Heart right ventricle (tissue), 16 donors: ENCODE measurements at regions not wholly inside any gene's neighbourhood (a gene's known extent, or its start where the extent isn't known, plus 50 kb on each side); places are given as distances from the start of the nearest gene placed in this dataset.

ENCODE experiments used
- ATAC-seq, 8 donors: fragments of 200-7000 bp; cut with Tn5 transposase; one replicate each; pipeline ENCODE4 v1.9.1; 2020; ENCODE audit warnings: mild to moderate bottlenecking in 8 of 8, moderate library complexity in 8 of 8, moderate number of reproducible peaks in 1 of 8
- DNase-seq, 2 donors: peaks; one replicate each; pipeline ENCODE4 v3.0.0-alpha.2; 2020
- H3K27ac ChIP-seq, 10 donors: fragments of 200-600 bp; sonication (generic) in 2 of 10; one replicate each; pipeline versions ENCODE4 v1.5.0 to v1.8.0; 2020 to 2022; ENCODE audit warnings: mild to moderate bottlenecking in 3 of 10
- H3K27me3 ChIP-seq, 7 donors: fragments of 200-600 bp; one replicate each; pipeline ENCODE4 v1.8.0; 2021 to 2022; ENCODE audit warnings: mild to moderate bottlenecking in 2 of 7
- H3K36me3 ChIP-seq, 9 donors: fragments of 200-600 bp; sonication (generic) in 1 of 9; one replicate each; pipeline versions ENCODE4 v1.5.0 to v1.8.0; 2020 to 2022; ENCODE audit warnings: mild to moderate bottlenecking in 2 of 9
- H3K4me1 ChIP-seq, 9 donors: fragments of 200-600 bp; sonication (generic) in 1 of 9; one replicate each; pipeline versions ENCODE4 v1.5.0 to v1.8.0; 2020 to 2022; ENCODE audit warnings: mild to moderate bottlenecking in 4 of 9
- H3K4me3 ChIP-seq, 10 donors: fragments of 200-600 bp; sonication (generic) in 2 of 10; one replicate each; pipeline versions ENCODE4 v1.5.0 to v1.8.0; 2020 to 2022; ENCODE audit warnings: mild to moderate bottlenecking in 7 of 10, moderate library complexity in 2 of 10
- H3K9me3 ChIP-seq, 11 donors: fragments of 200-600 bp in 10 of 11; sonication (generic) in 2 of 11; one replicate each; pipeline versions ENCODE4 v1.5.0 to v1.8.0; 2013 to 2022; ENCODE audit warnings: mild to moderate bottlenecking in 2 of 11, control low read depth in 1 of 11, moderate library complexity in 1 of 11
- WGBS, 2 donors: extraction: QIAGEN DNeasy Blood & Tissue Kit; methylation state at CpG; one replicate each; pipeline ENCODE4 v1.1.7; 2013; ENCODE audit warnings: inconsistent platforms in 1 of 2; 5-methylcytosine and 5-hydroxymethylcytosine counted together
- intact Hi-C, 10 donors: fragments of 100-400 bp; cut with DNase I; formaldehyde crosslinking; loops; one replicate each; pipeline versions ENCODE4 v1.11.1 to v1.14.2; 2022
- TF ChIP-seq, protein P1 (sequence below), 9 donors: fragments of 200-600 bp; sonication (generic) in 2 of 9; IDR thresholded peaks; one replicate each; pipeline versions ENCODE4 v1.5.0 to v1.8.0; 2021 to 2022; ENCODE audit warnings: antibody characterized with exemption in 9 of 9, mild to moderate bottlenecking in 5 of 9, moderate library complexity in 1 of 9
- donor health status: Arrhythmogenic right ventricular cardiomyopathy.
- donor health status: ischemic (EF 13 %, LVEDD 7.1; RV severe dilation, severe dysfunction).
- donor health status: healthy with polysubstance abuse.
- donor health status: DM: no; HTN: yes; CAD: no.
- donor health status: DM: no; HTN: no; CAD: no.
- donor health status: ischemic (EF 25% LVEDD 6.9; RV normal size, moderate dysfunction).
- donor health status: ischemic (EF 25% LVEDD 5.7; RV mildly dilated, moderate dysfunction).
- donor health status: healthy.
- donor health status: DM: yes; HTN: yes; CAD: no.
- donor health status: Ischemic cardiomyopathy.
- donor health status: ischemic (EF 35%, LVEDD 5.7; RV mildly dilated, moderate dysfunction).
- donor health status: nonischemic (EF 11% LVEDD 7.7; RV severe dilation, severe dysfunction).
- donor health status: DM: yes; HTN: yes; CAD: no.
- donor health status: PGD.
- donor health status: ischemic (EF 29% LVEDD 5.4; RV normal size, mild dysfunction).
- donor health status: nonischemic (EF 23%, LVEDD 6.1; RV moderate dilation, normal function).

DNA sequence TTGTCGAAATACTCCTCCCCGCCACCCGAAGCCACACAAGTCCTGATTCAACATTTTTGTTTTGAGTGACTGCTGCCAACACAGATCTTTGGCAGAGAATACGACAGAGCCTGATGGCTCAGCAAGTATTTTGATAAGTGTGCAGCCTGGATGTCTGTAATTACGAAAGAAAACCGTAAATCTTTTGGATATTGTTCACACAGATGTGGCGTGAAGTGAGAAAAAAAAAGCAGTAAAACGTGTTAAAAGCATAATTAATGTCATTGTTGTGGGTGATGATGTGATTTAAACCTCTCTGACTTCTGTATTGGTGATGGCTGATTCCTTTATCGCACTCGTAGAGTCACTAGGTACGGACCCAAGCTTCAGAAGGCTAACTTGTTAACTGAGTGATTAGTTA, 98.7 kb downstream of the PHETA1 start:
- TF ChIP-seq, protein P1, sequence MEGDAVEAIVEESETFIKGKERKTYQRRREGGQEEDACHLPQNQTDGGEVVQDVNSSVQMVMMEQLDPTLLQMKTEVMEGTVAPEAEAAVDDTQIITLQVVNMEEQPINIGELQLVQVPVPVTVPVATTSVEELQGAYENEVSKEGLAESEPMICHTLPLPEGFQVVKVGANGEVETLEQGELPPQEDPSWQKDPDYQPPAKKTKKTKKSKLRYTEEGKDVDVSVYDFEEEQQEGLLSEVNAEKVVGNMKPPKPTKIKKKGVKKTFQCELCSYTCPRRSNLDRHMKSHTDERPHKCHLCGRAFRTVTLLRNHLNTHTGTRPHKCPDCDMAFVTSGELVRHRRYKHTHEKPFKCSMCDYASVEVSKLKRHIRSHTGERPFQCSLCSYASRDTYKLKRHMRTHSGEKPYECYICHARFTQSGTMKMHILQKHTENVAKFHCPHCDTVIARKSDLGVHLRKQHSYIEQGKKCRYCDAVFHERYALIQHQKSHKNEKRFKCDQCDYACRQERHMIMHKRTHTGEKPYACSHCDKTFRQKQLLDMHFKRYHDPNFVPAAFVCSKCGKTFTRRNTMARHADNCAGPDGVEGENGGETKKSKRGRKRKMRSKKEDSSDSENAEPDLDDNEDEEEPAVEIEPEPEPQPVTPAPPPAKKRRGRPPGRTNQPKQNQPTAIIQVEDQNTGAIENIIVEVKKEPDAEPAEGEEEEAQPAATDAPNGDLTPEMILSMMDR (IDR thresholded peaks at IDR 0.05) = no peak
- no peak for DNase-seq
- intact Hi-C loops = no loop called here
- no peaks in the 10 kb centered on the region for H3K36me3 ChIP-seq
- peaks cover 0 to 58% (median 34%) of the 10 kb centered on the region in 7 donors for H3K27me3 ChIP-seq
- H3K9me3 ChIP-seq = peaks cover 0 to 3% (median 0%) of the 10 kb centered on the region in 11 donors
- no peak for ATAC-seq
- 40 to 51% methylated on average over 11 of the region's 11 CpGs for WGBS, 2 donors
- no peak overlapping the region for H3K27ac ChIP-seq
- no peak overlapping the region for H3K4me3 ChIP-seq
- peaks cover 0 to 6% (median 0%) of the 10 kb centered on the region in 9 donors for H3K4me1 ChIP-seq

DNA sequence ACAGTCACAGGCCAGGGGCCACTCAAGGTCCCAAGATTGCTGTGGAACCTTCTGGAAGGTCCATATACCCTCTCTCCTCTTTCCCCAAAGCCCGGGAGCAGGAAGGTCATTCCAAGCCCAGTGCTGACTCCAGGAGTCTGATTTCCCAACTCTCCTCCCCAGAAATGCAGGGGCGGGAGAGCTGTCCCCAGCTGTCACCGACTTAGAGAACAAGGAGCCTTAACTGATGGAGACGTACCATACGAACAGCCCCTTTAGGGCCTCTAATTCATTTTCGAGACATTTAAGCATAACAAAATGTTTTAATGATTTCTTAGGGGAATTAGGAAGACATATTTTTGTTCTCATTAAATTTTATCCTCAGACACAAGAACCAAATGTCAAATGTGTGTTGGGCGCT, 99.2 kb downstream of the PHETA1 start:
- Histone ChIP-seq H3K4me1 (peaks cover 0 to 6% (median 0%) of the 10 kb centered on the region in 9 donors), H3K27ac (no peak overlapping the region), H3K4me3 (no peak overlapping the region), H3K27me3 (peaks cover 0 to 57% (median 32%) of the 10 kb centered on the region in 7 donors), H3K36me3 (no peaks in the 10 kb centered on the region), H3K9me3 (peaks cover 0 to 3% (median 0%) of the 10 kb centered on the region in 11 donors)
- intact Hi-C loops = no loop called here
- ATAC-seq = peak in 2 of 8 donors; percentile 35 to 42
- no peak for DNase-seq
- TF ChIP-seq, protein P1 (IDR thresholded peaks at IDR 0.05) = no peak
- WGBS, 2 donors = 49 to 57% methylated on average over 7 of the region's 7 CpGs

DNA sequence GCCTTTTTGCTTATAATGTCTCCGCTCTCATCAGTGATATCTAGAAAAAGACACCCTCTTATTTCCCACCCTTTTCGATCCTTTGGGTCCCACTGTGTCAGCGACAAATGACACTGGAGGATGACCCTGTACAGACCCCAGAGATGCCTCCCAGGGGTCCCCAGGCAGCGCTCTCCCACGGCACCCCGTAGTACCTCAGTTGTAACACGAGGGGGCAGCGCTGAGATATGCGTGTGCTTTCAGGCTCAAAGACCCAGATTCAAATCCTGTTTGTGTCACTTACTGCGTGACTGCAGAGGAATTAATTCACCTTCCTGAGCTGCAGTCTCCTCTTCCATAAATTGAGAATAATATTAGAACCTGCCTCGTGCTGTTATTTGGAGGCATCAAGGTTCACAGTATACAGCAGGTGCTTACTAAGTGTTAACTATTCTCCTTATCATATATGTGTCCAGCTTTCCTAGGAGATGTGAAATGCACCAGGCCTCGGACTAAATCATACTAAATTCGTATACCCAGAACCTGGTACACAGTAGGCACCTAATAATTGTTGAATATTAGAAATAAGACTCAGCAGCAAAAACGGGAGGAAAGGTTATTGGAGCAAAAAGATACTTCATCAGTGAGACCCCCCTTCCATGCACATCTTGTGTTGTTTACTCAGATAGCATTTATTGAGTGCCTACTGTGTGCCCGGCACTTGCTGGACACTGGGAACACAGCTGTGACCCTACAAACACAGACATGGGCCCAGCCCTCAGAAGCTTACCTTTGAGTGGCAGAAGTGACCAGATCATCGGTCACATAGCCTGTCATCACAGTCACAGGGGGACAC, 99.9 kb downstream of the PHETA1 start:
- no peak overlapping the region for H3K4me3 ChIP-seq
- no peak overlapping the region for H3K27ac ChIP-seq
- DNase-seq = no peak
- H3K27me3 ChIP-seq = peaks cover 0 to 52% (median 32%) of the 10 kb centered on the region in 7 donors
- ATAC-seq = no peak
- TF ChIP-seq, protein P1 (IDR thresholded peaks at IDR 0.05) = peak in 8 of 9 donors; percentile 13 to 59 (median 30)
- no peaks in the 10 kb centered on the region for H3K36me3 ChIP-seq
- H3K9me3 ChIP-seq = peaks cover 0 to 3% (median 0%) of the 10 kb centered on the region in 11 donors
- WGBS, 2 donors = 80% methylated on average over 16 of the region's 16 CpGs
- intact Hi-C loops = no loop called here
- H3K4me1 ChIP-seq = peaks cover 0 to 6% (median 0%) of the 10 kb centered on the region in 9 donors

DNA sequence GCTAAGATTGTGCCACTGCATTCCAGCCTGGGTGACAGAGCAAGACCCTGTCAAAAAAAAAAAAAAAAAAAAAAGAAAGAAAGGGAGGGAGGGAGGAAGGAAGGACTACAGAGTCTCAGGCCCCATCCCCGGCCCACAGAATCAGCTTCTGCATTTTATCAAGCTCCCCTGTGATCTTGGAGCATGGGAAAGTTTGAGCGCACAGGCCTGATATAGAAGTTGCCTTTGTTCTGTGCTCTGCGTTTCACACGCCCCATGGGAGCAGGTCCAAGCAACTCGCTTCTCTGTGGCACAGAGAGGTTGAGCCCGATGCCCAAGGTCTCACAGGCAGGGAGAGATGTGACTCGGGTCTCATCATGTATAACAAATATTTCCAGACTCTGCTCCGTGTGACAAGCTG, 101.8 kb downstream of the PHETA1 start:
- Histone ChIP-seq H3K9me3 (peaks cover 0 to 3% (median 0%) of the 10 kb centered on the region in 11 donors), H3K27ac (no peak overlapping the region), H3K36me3 (no peaks in the 10 kb centered on the region), H3K4me3 (no peak overlapping the region), H3K4me1 (peaks cover 0 to 6% (median 0%) of the 10 kb centered on the region in 9 donors), H3K27me3 (peaks cover 0 to 34% (median 15%) of the 10 kb centered on the region in 7 donors)
- 34 to 35% methylated on average over 8 of the region's 8 CpGs for WGBS, 2 donors
- TF ChIP-seq, protein P1 (IDR thresholded peaks at IDR 0.05) = no peak
- intact Hi-C loops = no loop called here
- peak in 3 of 8 donors; percentile 47 to 57 (median 55) for ATAC-seq
- no peak for DNase-seq
